ENCODE measurements at regions not wholly inside any gene's neighbourhood (a gene's known extent, or its start where the extent isn't known, plus 50 kb on each side); places are given as distances from the start of the nearest gene placed in this dataset.

DNA sequence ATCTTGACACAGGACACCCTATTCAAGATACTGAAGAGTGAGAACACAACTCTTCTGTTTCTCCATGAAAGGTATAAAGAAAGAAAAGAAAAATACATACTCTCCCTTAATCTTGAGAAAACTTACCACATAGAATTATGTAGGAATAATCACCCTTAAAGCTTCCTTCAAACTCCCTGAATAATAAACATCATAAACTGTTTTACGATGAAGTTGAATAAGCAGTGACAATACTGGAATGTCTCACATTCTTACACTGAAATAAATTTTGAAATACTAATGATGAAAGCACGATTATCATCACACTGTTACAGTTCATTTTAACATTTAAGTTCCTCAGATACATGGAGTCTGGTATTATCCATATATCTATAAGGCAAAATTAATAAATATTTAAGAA lies 306.2 kb downstream of the IPMK start:
- H3K79me2 ChIP-seq (ENCODE audit: control insufficient read depth, insufficient read depth, low read length, unreplicated experiment), result no peaks in the 10 kb centered on the region
- no peak overlapping the region for H3K4me3 ChIP-seq (ENCODE audit: low read depth, low read length)
- H3K27me3 ChIP-seq (ENCODE audit: insufficient read depth, low read length), result no peaks in the 10 kb centered on the region
- no peak overlapping the region for H3K27ac ChIP-seq (ENCODE audit: low read depth, low read length)
- H3K4me1 ChIP-seq (ENCODE audit: control insufficient read depth, insufficient read depth, low read length, unreplicated experiment), result peaks cover 8% of the 10 kb centered on the region
- no peak overlapping the region for H2AFZ ChIP-seq (ENCODE audit: low read length, unreplicated experiment)
- no peaks in the 10 kb centered on the region for H3K36me3 ChIP-seq (ENCODE audit: insufficient read depth, low read length)

DNA sequence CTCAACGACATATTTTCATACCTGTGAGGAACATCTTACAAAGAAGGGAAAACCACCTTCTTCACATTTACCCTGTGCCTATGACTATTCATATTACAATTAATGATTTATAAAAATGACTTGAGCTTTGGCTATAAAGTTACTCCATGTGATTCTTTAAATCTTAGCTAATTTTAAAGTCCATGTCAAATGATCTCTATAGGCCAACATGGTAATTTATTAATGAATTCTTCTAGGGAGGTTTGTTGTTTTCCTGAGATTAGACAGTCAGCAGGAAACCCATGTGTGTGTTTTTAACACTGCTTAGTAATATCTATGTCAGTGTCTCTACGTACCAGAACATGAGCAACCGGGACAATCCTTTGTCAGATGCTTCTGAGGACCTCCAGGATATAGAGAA lies 307.3 kb downstream of the IPMK start:
- H3K27ac ChIP-seq (ENCODE audit: low read depth, low read length), result no peak overlapping the region
- no peak overlapping the region for H3K4me3 ChIP-seq (ENCODE audit: low read depth, low read length)
- H3K79me2 ChIP-seq (ENCODE audit: control insufficient read depth, insufficient read depth, low read length, unreplicated experiment), result no peaks in the 10 kb centered on the region
- H3K36me3 ChIP-seq (ENCODE audit: insufficient read depth, low read length), result no peaks in the 10 kb centered on the region
- no peak overlapping the region for H2AFZ ChIP-seq (ENCODE audit: low read length, unreplicated experiment)
- no peaks in the 10 kb centered on the region for H3K27me3 ChIP-seq (ENCODE audit: insufficient read depth, low read length)
- peaks cover 8% of the 10 kb centered on the region for H3K4me1 ChIP-seq (ENCODE audit: control insufficient read depth, insufficient read depth, low read length, unreplicated experiment)

- Histone ChIP-seq H3K79me2 (ENCODE audit: control insufficient read depth, insufficient read depth, low read length, unreplicated experiment) (no peaks in the 10 kb centered on the region), H3K4me1 (ENCODE audit: control insufficient read depth, insufficient read depth, low read length, unreplicated experiment) (peaks cover 6% of the 10 kb centered on the region), H3K27me3 (ENCODE audit: insufficient read depth, low read length) (no peaks in the 10 kb centered on the region), H3K36me3 (ENCODE audit: insufficient read depth, low read length) (no peaks in the 10 kb centered on the region), H3K4me3 (ENCODE audit: low read depth, low read length) (no peak overlapping the region), H3K27ac (ENCODE audit: low read depth, low read length) (no peak overlapping the region), H2AFZ (ENCODE audit: low read length, unreplicated experiment) (no peak overlapping the region)
Observed at GRCh38 chr10:57959318-57960006, 308.2 kb downstream of the IPMK start.

- no peaks in the 10 kb centered on the region for H3K36me3 ChIP-seq (ENCODE audit: insufficient read depth, low read length)
- H3K79me2 ChIP-seq (ENCODE audit: control insufficient read depth, insufficient read depth, low read length, unreplicated experiment), result no peaks in the 10 kb centered on the region
- H3K27ac ChIP-seq (ENCODE audit: low read depth, low read length), result no peak overlapping the region
- H3K4me1 ChIP-seq (ENCODE audit: control insufficient read depth, insufficient read depth, low read length, unreplicated experiment), result peaks cover 3% of the 10 kb centered on the region
- no peak overlapping the region for H2AFZ ChIP-seq (ENCODE audit: low read length, unreplicated experiment)
- no peak overlapping the region for H3K4me3 ChIP-seq (ENCODE audit: low read depth, low read length)
- H3K27me3 ChIP-seq (ENCODE audit: insufficient read depth, low read length), result no peaks in the 10 kb centered on the region
Observed at GRCh38 chr10:57955076-57955475, 312.6 kb downstream of the IPMK start.

DNA sequence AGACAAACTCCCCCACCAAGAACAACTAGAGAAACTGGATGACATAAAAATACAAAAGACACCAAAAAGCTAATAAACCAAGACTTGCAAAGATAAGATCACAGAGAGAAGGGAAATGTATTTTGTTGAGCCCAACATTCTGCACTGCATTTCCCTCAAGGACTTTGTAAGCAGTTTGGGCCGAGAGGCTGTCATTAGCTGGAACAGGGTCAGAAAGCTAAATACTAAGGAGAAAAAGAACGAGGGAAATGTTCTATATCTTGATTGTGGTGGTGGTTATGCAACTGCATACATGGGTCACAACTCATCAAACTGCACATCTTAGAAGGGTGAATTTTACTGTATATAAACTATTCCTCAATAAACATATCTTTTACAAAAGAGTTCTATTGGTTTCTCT lies 315.0 kb downstream of the IPMK start:
- Histone ChIP-seq H3K27me3 (ENCODE audit: insufficient read depth, low read length) (no peaks in the 10 kb centered on the region), H3K79me2 (ENCODE audit: control insufficient read depth, insufficient read depth, low read length, unreplicated experiment) (no peaks in the 10 kb centered on the region), H2AFZ (ENCODE audit: low read length, unreplicated experiment) (no peak overlapping the region), H3K4me3 (ENCODE audit: low read depth, low read length) (no peak overlapping the region), H3K27ac (ENCODE audit: low read depth, low read length) (no peak overlapping the region), H3K4me1 (ENCODE audit: control insufficient read depth, insufficient read depth, low read length, unreplicated experiment) (peaks cover 3% of the 10 kb centered on the region), H3K36me3 (ENCODE audit: insufficient read depth, low read length) (no peaks in the 10 kb centered on the region)

DNA sequence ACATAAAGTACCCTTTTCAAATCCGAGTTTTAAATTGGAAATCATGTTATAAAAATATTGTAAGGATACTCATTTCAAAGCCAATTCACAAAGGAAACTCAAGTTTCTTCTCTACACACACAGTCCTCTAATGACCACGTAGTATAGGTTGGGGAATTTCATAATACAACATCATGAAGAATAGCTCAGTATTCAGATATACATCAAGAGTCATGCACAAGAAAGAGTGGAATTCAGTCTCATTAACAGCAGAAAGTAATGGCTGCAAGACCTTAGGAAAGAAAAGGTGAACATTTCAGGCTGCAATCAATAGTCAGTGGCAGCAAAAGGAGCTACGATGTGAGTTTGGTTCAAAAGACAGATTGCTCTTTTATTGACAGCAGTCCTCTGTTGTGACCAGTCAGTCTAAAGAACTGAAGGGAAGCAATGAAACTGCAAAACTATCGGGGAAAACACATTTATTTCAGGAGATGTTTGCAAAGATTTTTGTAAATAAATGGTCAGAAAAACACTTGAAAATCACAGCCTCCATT lies 317.2 kb downstream of the IPMK start:
- H3K27me3 ChIP-seq (ENCODE audit: insufficient read depth, low read length), result no peaks in the 10 kb centered on the region
- H3K4me3 ChIP-seq (ENCODE audit: low read depth, low read length), result no peak overlapping the region
- H2AFZ ChIP-seq (ENCODE audit: low read length, unreplicated experiment), result peak overlapping the region; percentile 75
- no peaks in the 10 kb centered on the region for H3K79me2 ChIP-seq (ENCODE audit: control insufficient read depth, insufficient read depth, low read length, unreplicated experiment)
- peaks cover 3% of the 10 kb centered on the region for H3K4me1 ChIP-seq (ENCODE audit: control insufficient read depth, insufficient read depth, low read length, unreplicated experiment)
- no peak overlapping the region for H3K27ac ChIP-seq (ENCODE audit: low read depth, low read length)
- no peaks in the 10 kb centered on the region for H3K36me3 ChIP-seq (ENCODE audit: insufficient read depth, low read length)

DNA sequence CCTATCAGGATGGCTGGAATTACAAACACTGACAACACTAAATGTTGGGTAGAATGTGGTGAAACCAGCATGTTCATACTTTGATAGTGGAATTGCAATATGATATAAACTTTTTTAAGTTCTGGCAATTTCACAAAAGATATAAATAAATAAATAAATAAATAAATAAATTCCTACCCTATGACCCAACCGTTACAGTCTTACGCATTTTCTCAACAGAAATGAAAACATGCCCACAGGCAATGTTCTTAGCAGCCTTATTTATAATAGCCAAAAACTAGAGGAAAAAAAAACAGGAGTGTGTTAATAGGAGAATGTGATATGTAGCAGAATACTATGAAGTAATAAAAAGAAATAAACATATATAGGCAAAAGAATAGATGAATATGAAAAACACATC lies 318.9 kb downstream of the IPMK start:
- no peaks in the 10 kb centered on the region for H3K27me3 ChIP-seq (ENCODE audit: insufficient read depth, low read length)
- no peak overlapping the region for H3K4me3 ChIP-seq (ENCODE audit: low read depth, low read length)
- H3K27ac ChIP-seq (ENCODE audit: low read depth, low read length), result no peak overlapping the region

GRCh38 chr10:57946833-57947232 lies 320.9 kb downstream of the IPMK start:
- no peak overlapping the region for H3K27ac ChIP-seq (ENCODE audit: low read depth, low read length)
- no peaks in the 10 kb centered on the region for H3K27me3 ChIP-seq (ENCODE audit: insufficient read depth, low read length)
- H2AFZ ChIP-seq (ENCODE audit: low read length, unreplicated experiment), result no peak overlapping the region
- no peaks in the 10 kb centered on the region for H3K79me2 ChIP-seq (ENCODE audit: control insufficient read depth, insufficient read depth, low read length, unreplicated experiment)
- no peak overlapping the region for H3K4me3 ChIP-seq (ENCODE audit: low read depth, low read length)
- H3K4me1 ChIP-seq (ENCODE audit: control insufficient read depth, insufficient read depth, low read length, unreplicated experiment), result no peaks in the 10 kb centered on the region
- H3K36me3 ChIP-seq (ENCODE audit: insufficient read depth, low read length), result no peaks in the 10 kb centered on the region

More for the DNA sequence above, 318.9 kb downstream of the IPMK start:
- no peaks in the 10 kb centered on the region for H3K4me1 ChIP-seq (ENCODE audit: control insufficient read depth, insufficient read depth, low read length, unreplicated experiment)
- H3K79me2 ChIP-seq (ENCODE audit: control insufficient read depth, insufficient read depth, low read length, unreplicated experiment), result no peaks in the 10 kb centered on the region
- H3K36me3 ChIP-seq (ENCODE audit: insufficient read depth, low read length), result no peaks in the 10 kb centered on the region
- no peak overlapping the region for H2AFZ ChIP-seq (ENCODE audit: low read length, unreplicated experiment)

DNA sequence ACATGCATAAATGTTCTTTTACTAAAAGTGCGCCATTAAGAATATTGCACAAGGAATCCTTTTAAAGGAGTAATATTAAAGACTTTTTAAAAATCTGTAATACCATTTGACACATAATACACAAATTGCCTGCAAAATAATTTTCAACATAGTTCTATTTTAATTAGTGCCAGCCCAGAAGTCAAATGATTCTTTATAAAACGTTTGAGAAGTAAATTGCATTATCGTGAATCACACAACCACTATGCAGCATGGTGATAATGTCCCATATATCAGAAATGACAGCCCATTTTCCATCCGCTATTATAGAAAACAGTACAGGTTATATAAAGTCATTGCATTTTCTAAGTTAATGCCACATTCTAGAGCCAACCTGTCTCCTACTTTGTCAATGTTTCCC lies 324.0 kb downstream of the IPMK start:
- H3K36me3 ChIP-seq (ENCODE audit: insufficient read depth, low read length), result no peaks in the 10 kb centered on the region
- no peak overlapping the region for H2AFZ ChIP-seq (ENCODE audit: low read length, unreplicated experiment)
- no peaks in the 10 kb centered on the region for H3K79me2 ChIP-seq (ENCODE audit: control insufficient read depth, insufficient read depth, low read length, unreplicated experiment)
- H3K27ac ChIP-seq (ENCODE audit: low read depth, low read length), result no peak overlapping the region
- no peaks in the 10 kb centered on the region for H3K4me1 ChIP-seq (ENCODE audit: control insufficient read depth, insufficient read depth, low read length, unreplicated experiment)
- H3K27me3 ChIP-seq (ENCODE audit: insufficient read depth, low read length), result no peaks in the 10 kb centered on the region
- no peak overlapping the region for H3K4me3 ChIP-seq (ENCODE audit: low read depth, low read length)

- Histone ChIP-seq H3K4me3 (ENCODE audit: low read depth, low read length) (no peak overlapping the region), H3K27ac (ENCODE audit: low read depth, low read length) (no peak overlapping the region), H3K36me3 (ENCODE audit: insufficient read depth, low read length) (no peaks in the 10 kb centered on the region), H3K27me3 (ENCODE audit: insufficient read depth, low read length) (no peaks in the 10 kb centered on the region), H3K79me2 (ENCODE audit: control insufficient read depth, insufficient read depth, low read length, unreplicated experiment) (no peaks in the 10 kb centered on the region), H3K4me1 (ENCODE audit: control insufficient read depth, insufficient read depth, low read length, unreplicated experiment) (no peaks in the 10 kb centered on the region), H2AFZ (ENCODE audit: low read length, unreplicated experiment) (no peak overlapping the region)
Observed at GRCh38 chr10:57925045-57925444, 342.6 kb downstream of the IPMK start.

DNA sequence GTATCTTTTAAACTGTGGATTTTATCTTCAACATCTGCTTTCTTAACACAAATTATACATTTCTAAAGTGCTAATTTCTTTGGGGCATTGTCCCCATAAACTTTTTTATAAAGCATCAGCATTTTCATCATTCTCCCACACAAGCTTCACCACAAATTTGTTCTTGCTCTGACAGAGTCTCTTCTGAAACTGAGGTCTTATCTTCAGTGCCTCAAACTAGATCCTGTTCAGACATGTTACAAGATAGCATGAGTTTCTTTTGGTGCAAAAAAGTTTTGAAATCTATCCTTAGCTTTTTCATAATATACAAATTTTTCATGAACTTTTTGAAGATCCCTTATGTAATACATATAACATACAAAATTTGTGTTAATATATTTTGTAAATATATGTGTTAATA lies 346.6 kb downstream of the IPMK start:
- no peaks in the 10 kb centered on the region for H3K4me1 ChIP-seq (ENCODE audit: control insufficient read depth, insufficient read depth, low read length, unreplicated experiment)
- H2AFZ ChIP-seq (ENCODE audit: low read length, unreplicated experiment), result no peak overlapping the region
- H3K27ac ChIP-seq (ENCODE audit: low read depth, low read length), result no peak overlapping the region
- H3K27me3 ChIP-seq (ENCODE audit: insufficient read depth, low read length), result no peaks in the 10 kb centered on the region
- H3K36me3 ChIP-seq (ENCODE audit: insufficient read depth, low read length), result no peaks in the 10 kb centered on the region
- H3K4me3 ChIP-seq (ENCODE audit: low read depth, low read length), result no peak overlapping the region
- H3K79me2 ChIP-seq (ENCODE audit: control insufficient read depth, insufficient read depth, low read length, unreplicated experiment), result no peaks in the 10 kb centered on the region

Data from ACC112 (cell line).